K562 (cell line): ENCODE measurements at regions not wholly inside any gene's neighbourhood (a gene's known extent, or its start where the extent isn't known, plus 50 kb on each side); places are given as distances from the start of the nearest gene placed in this dataset.

Source experiments
- ATAC-seq: fragments of 200-7000 bp; cut with Tn5 transposase; 3 replicates; pipeline ENCODE4 v1.9.1; 2020; ENCODE audit warnings: moderate library complexity
- BruUV-seq: library from RNA; stranded (reverse); fragments of 400-500 nt; replicated peaks from 2 replicates; lab custom pipeline; 2021; lab: Mats Ljungman, UMichigan
- CTCF ChIA-PET: fragments of 300-600 bp; formaldehyde crosslinking; extraction: SDS; loops from one replicate; lab custom pipeline; 2021; ENCODE audit warnings: low intra/inter-chr PET ratio; lab: Yijun Ruan, JAX
- POLR2A ChIA-PET: fragments of 300-600, 350-650 bp; sonication (Branson Sonifier 250); formaldehyde crosslinking; extraction: SDS; loops from one replicate; lab custom pipeline; 2021; ENCODE audit warnings: antibody characterized with exemption, inconsistent platforms; lab: Yijun Ruan, JAX
- DNase-seq, 4 experiments: peaks; one replicate each; pipeline versions ENCODE4 v3.0.0 to v3.0.0-alpha.2; 2011 to 2018; ENCODE audit warnings: low spot score in 3 of 4, mixed read lengths in 3 of 4; ENCODE audit errors: extremely low read depth in 1 of 4
- FAIRE-seq: peaks from 2 replicates; lab custom pipeline; 2011; peaks lifted over from hg19 to GRCh38; lab: Jason Lieb, UNC
- H2AFZ ChIP-seq: 2 replicates; pipeline ENCODE4 v1.6.0; 2011; ENCODE audit warnings: low read depth, low read length, control low read depth, inconsistent platforms
- H3K27ac ChIP-seq: fragments of 200-600 bp; 3 replicates; pipeline ENCODE4 v1.8.0; 2011; ENCODE audit warnings: low read depth, mild to moderate bottlenecking, control low read depth, inconsistent platforms, low read length, moderate library complexity, mixed read lengths; ENCODE audit errors: extremely low read depth
- H3K27me3 ChIP-seq, 2 experiments: fragments of 300-600 bp in 1 of 2; 2 replicates in 1 of 2; 3 replicates in 1 of 2; pipeline versions ENCODE4 v1.6.0 to v1.8.0; 2011; ENCODE audit warnings: inconsistent platforms in 2 of 2, low read length in 2 of 2, mild to moderate bottlenecking in 1 of 2, mixed read lengths in 1 of 2, moderate library complexity in 1 of 2; ENCODE audit not compliant: control insufficient read depth in 2 of 2, insufficient read depth in 2 of 2
- H3K36me3 ChIP-seq: fragments of 300-600 bp; 3 replicates; pipeline ENCODE4 v1.8.0; 2011; ENCODE audit warnings: mild to moderate bottlenecking, low read length, inconsistent platforms; ENCODE audit not compliant: control insufficient read depth, insufficient read depth
- H3K4me1 ChIP-seq, 2 experiments: fragments of 200-600 bp in 1 of 2; replicated peaks in 1 of 2; 2 replicates in 1 of 2; 3 replicates in 1 of 2; pipeline versions ENCODE4 v1.5.1 to v1.8.0; 2011; ENCODE audit warnings: inconsistent platforms in 2 of 2, low read length in 2 of 2, mild to moderate bottlenecking in 1 of 2, mixed read lengths in 1 of 2, moderate library complexity in 1 of 2; ENCODE audit not compliant: control insufficient read depth in 2 of 2, insufficient read depth in 2 of 2
- H3K4me2 ChIP-seq: 2 replicates; pipeline ENCODE4 v1.6.1; 2011; ENCODE audit warnings: low read length, control low read depth, inconsistent platforms, mixed read lengths; ENCODE audit not compliant: insufficient read depth
- H3K4me3 ChIP-seq: fragments of 200-600 bp; sonication (generic), shearing (Covaris generic); 2 replicates; pipeline ENCODE4 v1.5.1; 2016; ENCODE audit warnings: control low read depth, inconsistent platforms
- H3K79me2 ChIP-seq: fragments of 200-600 bp; 3 replicates; pipeline ENCODE4 v1.8.0; 2011; ENCODE audit warnings: low read length, inconsistent platforms; ENCODE audit not compliant: control insufficient read depth, insufficient read depth
- H3K9ac ChIP-seq, 2 experiments: 2 replicates each; pipeline versions ENCODE4 v1.6.0 to v1.6.1; 2011; ENCODE audit warnings: low read depth in 2 of 2, low read length in 2 of 2, control low read depth in 1 of 2, inconsistent platforms in 1 of 2, mild to moderate bottlenecking in 1 of 2, mixed read lengths in 1 of 2; ENCODE audit not compliant: insufficient read depth in 1 of 2
- H3K9me1 ChIP-seq: one replicate; pipeline ENCODE4 v1.6.0; 2011; ENCODE audit warnings: inconsistent platforms, mild to moderate bottlenecking, low read length, moderate library complexity; ENCODE audit not compliant: control insufficient read depth, insufficient read depth
- H3K9me3 ChIP-seq: replicated peaks from 2 replicates; pipeline ENCODE4 v1.5.1; 2011; ENCODE audit warnings: low read depth, low read length, inconsistent platforms; ENCODE audit not compliant: control insufficient read depth, insufficient read depth
- H4K20me1 ChIP-seq: replicated peaks from 2 replicates; pipeline ENCODE4 v1.6.1; 2011; ENCODE audit warnings: low read length, inconsistent platforms, mixed read lengths; ENCODE audit not compliant: control insufficient read depth, insufficient read depth
- ELK1 ChIP-seq: sonication (generic); formaldehyde crosslinking; IDR thresholded peaks from 2 replicates; pipeline ENCODE4 v1.8.1; 2022; ENCODE audit warnings: missing genetic modification reagents
- NCOR1 ChIP-seq: fragments of 450-650 bp; IDR thresholded peaks from 2 replicates; pipeline ENCODE4 v1.6.1; 2016; ENCODE audit warnings: mild to moderate bottlenecking, moderate library complexity
- ZNF830 ChIP-seq: fragments of 250-450 bp; sonication (Bioruptor Pico); IDR thresholded peaks from 2 replicates; pipeline ENCODE4 v1.5.0; 2021; ENCODE audit warnings: mild to moderate bottlenecking
- WGBS: fragments of 100-300 bp; shearing (Covaris generic); methylation state at CpG from one replicate; pipeline ENCODE4 v1.1.6; 2016; ENCODE audit warnings: low coverage, mixed read lengths; ENCODE audit not compliant: insufficient coverage; ENCODE audit errors: missing lambda C conversion rate; 5-methylcytosine and 5-hydroxymethylcytosine counted together
- in situ Hi-C: fragments of 300-500 bp; cut with MboI; formaldehyde crosslinking; loops from 4 replicates; pipeline ENCODE4 v1.15.0; 2018; ENCODE audit warnings: inconsistent platforms, mixed read lengths
- intact Hi-C: fragments of 100-400 bp; cut with micrococcal nuclease; formaldehyde crosslinking; loops from 2 replicates; pipeline ENCODE4 v1.14.2; 2022
- TF ChIP-seq, protein P1 (sequence below): fragments of 450-650 bp; IDR thresholded peaks from 2 replicates; pipeline ENCODE4 v1.6.1; 2016; ENCODE audit warnings: antibody characterized with exemption
- TF ChIP-seq, protein P2 (sequence below): fragments of 450-650 bp; formaldehyde crosslinking; conservative IDR thresholded peaks from 2 replicates; pipeline ENCODE4 v1.4.0; 2022; ENCODE audit warnings: mild to moderate bottlenecking, missing genetic modification characterization

DNA sequence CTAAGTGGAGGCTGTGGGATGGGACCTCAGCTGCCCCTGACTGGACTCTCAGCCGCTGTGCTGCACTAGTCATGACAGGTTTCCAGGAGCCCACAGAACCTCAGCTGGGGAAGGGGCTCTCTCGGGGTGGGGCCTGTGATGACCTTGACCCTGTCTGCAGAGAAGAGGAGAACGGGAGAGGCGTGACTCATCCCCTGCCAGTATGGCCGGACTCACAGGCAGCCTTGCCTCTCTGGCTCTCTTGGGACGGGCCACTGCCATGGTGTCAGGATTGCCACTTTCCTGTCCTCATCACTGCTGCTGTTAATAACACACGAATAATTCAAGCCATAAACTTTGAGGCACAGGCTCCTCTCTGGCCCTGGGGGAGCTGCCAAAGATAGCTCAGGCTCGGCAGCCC lies 295.3 kb downstream of the UQCRFS1 start:
- no peak overlapping the region for H3K27ac ChIP-seq
- CTCF ChIA-PET = no interaction called here
- BruUV-seq = no TSS peak
- no peak for FAIRE-seq
- peaks cover 0 to 14% of the 10 kb centered on the region in 2 experiments; a peak in 1 of 5 replicates for H3K27me3 ChIP-seq
- H3K9ac ChIP-seq = no peak overlapping the region
- TF ChIP-seq, protein P1, sequence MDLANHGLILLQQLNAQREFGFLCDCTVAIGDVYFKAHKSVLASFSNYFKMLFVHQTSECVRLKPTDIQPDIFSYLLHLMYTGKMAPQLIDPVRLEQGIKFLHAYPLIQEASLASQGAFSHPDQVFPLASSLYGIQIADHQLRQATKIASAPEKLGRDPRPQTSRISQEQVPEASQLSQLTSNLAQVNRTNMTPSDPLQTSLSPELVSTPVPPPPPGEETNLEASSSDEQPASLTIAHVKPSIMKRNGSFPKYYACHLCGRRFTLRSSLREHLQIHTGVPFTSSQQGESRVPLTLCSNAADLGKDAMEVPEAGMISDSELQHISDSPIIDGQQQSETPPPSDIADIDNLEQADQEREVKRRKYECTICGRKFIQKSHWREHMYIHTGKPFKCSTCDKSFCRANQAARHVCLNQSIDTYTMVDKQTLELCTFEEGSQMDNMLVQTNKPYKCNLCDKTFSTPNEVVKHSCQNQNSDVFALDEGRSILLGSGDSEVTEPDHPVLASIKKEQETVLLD = no peak
- TF ChIP-seq, protein P2, sequence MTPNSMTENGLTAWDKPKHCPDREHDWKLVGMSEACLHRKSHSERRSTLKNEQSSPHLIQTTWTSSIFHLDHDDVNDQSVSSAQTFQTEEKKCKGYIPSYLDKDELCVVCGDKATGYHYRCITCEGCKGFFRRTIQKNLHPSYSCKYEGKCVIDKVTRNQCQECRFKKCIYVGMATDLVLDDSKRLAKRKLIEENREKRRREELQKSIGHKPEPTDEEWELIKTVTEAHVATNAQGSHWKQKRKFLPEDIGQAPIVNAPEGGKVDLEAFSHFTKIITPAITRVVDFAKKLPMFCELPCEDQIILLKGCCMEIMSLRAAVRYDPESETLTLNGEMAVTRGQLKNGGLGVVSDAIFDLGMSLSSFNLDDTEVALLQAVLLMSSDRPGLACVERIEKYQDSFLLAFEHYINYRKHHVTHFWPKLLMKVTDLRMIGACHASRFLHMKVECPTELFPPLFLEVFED (CRISPR knock-in tag) = no peak
- TF ChIP-seq ZNF830 (CRISPR knock-in tag) (no peak), NCOR1 (no peak), ELK1 (CRISPR knock-in tag) (no peak)
- TF ChIP-seq, all 486 proteins: peak for 0
- no peak for ATAC-seq
- H3K4me1 ChIP-seq = no peaks in the 10 kb centered on the region
- no peaks in the 10 kb centered on the region for H3K9me1 ChIP-seq
- POLR2A ChIA-PET = interaction anchor here (0.7 kb wide), 1 partner anchor 13 kb away, joined by 3 read pairs; no protein-coding TSS in a partner anchor
- no peak overlapping the region for H3K4me3 ChIP-seq
- no peaks in the 10 kb centered on the region for H3K79me2 ChIP-seq
- no peak for DNase-seq
- H2AFZ ChIP-seq = no peak overlapping the region
- no peak overlapping the region for H3K4me2 ChIP-seq
- 2% methylated on average over 7 of the region's 8 CpGs for WGBS
- in situ Hi-C loops = no loop called here
- no peaks in the 10 kb centered on the region for H3K36me3 ChIP-seq
- no peaks in the 10 kb centered on the region for H3K9me3 ChIP-seq
- intact Hi-C loops = no loop called here
- H4K20me1 ChIP-seq = no peaks in the 10 kb centered on the region
